ENCODE measurements at regions not wholly inside any gene's neighbourhood (a gene's known extent, or its start where the extent isn't known, plus 50 kb on each side); places are given as distances from the start of the nearest gene placed in this dataset.

GRCh38 chr5:28265877-28266276 is 1227.5 kb upstream of the CDH9 start:
- TF ChIP-seq CTCF (IDR thresholded peaks at IDR 0.05; ENCODE audit: extremely low read depth, missing control alignments): no peak
- no peak for DNase-seq (ENCODE audit: low spot score)

GRCh38 chr5:28254846-28255245 is 1216.5 kb upstream of the CDH9 start:
- DNase-seq (ENCODE audit: low spot score): no peak

DNA sequence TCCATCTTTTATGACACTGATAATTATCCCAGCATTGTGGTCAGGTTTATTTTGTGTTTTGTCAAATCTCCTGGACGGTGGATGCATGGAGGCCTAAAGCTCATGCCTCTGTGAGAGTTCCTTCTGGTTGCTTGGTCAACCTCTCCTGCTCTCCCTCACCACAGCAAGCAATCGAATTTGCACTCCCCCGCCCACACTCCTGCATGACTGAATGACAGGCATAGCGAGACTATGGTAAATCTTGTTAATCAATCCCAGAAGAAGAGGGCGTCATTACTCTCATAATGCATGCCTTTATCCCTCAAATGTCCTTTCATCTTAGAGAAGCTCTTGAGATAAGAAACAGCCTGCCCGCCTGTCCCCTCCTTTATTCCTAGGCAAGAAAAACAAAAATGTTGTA is 1215.0 kb upstream of the CDH9 start:
- no peak for DNase-seq (ENCODE audit: low spot score)
- no peak for TF ChIP-seq CTCF (IDR thresholded peaks at IDR 0.05; ENCODE audit: extremely low read depth, missing control alignments)

More at GRCh38 chr5:28254846-28255245, 1216.5 kb upstream of the CDH9 start:
- no peak for TF ChIP-seq CTCF (IDR thresholded peaks at IDR 0.05; ENCODE audit: extremely low read depth, missing control alignments)

DNA sequence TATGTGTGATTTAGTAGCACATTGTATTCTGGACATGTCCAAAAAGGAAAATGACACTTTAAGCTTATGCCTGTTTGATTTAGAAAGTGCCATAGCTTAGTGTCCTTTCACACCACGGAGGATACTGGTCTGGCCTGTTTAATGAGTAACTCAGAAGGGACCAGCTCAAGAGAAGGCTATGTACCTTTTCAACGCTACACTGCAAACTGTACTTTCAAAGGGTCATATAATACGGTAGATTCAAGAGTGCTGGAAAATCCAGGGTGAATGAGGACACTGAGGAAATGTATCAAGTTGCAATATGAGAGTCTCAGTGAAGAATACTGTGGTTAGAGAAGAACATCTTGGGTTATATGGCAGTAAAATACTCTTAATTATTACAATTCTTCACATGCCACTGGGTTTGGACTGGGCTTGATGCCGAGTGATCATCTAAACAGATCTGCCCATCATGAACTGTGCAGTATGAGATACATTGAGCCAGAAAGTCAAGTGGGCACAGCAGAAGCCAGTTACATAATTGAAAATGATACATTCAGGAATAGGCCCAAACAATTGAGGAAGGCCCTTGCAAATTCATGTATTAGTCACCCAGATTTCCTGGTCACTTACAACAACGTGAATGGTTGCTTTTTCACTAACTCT is 1211.5 kb upstream of the CDH9 start:
- TF ChIP-seq CTCF (IDR thresholded peaks at IDR 0.05; ENCODE audit: extremely low read depth, missing control alignments): no peak
- no peak for DNase-seq (ENCODE audit: low spot score)

DNA sequence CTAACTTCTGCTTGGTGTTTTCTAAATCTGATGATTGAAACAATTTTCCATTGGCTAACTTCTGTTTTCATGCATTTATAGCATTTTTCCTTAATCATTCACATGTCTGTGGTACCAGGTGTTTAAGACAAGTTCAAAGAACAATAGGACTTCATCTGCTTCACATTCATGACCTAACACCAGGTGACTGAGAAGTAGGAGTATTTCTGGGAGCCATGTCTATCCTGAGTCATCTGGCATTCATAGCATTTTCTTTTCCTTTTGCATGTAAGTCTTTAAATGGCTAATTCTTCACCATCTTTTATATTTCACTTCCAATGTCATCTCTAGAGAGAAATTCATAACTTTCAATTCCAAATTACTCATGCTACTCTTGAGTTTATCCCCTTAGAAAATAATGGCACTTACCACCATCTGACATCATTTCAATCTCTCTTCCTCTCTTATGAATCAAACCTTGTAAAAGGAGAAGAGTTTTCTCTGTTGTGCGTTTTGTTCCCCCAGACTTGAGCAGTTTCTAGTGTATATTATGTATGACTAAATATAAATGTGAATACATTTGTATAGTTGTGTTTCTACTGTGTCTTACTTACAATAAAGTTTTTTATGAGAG is 1196.1 kb upstream of the CDH9 start:
- no peak for TF ChIP-seq CTCF (IDR thresholded peaks at IDR 0.05; ENCODE audit: extremely low read depth, missing control alignments)
- DNase-seq (ENCODE audit: low spot score): no peak

DNA sequence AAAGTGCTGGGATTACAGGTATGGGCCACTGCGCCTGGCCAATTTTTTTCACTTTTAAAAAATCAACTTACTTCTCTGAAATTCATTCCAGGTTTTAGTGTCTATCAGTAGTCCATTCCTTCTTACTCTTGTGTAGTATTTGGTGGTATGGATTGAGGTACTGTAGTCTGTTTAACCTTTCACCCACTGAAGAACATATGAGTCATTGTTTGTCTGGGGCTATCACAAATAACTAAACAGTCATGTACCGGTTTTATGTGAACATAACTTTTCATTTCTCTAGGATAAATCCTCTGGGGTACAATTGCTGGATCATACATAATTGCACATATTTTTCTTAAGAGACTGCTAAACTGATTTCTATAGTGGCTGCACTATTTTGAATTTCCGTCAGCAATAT is 1188.0 kb upstream of the CDH9 start:
- DNase-seq (ENCODE audit: low spot score): no peak
- no peak for TF ChIP-seq CTCF (IDR thresholded peaks at IDR 0.05; ENCODE audit: extremely low read depth, missing control alignments)

DNA sequence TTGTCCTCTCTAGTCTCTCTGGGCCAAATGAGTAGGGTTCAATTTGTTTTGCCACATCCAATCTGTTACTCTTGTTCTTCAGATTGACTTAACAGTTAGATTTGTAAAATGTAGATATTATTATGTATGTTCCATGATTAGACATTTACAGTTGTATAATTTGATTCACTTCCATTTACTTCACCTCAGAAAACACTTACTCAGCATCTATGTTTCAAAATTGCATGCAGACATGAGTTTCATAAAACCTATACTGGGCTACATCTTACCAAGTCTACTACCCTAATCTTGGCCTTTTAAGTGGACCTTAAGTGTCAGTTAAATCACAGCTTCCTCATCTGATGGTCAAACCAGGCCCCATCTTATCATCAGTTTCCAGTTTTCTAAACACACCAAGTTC is 1181.2 kb upstream of the CDH9 start:
- no peak for DNase-seq (ENCODE audit: low spot score)
- TF ChIP-seq CTCF (IDR thresholded peaks at IDR 0.05; ENCODE audit: extremely low read depth, missing control alignments): no peak
